Panc1 (cell line): ENCODE measurements at regions not wholly inside any gene's neighbourhood (a gene's known extent, or its start where the extent isn't known, plus 50 kb on each side); places are given as distances from the start of the nearest gene placed in this dataset.

Experiments
- CTCF ChIP-seq: fragments of 450-650 bp; IDR thresholded peaks from 2 replicates; pipeline ENCODE4 v1.5.1; 2017; ENCODE audit warnings: mild to moderate bottlenecking
- POLR2AphosphoS5 ChIP-seq: IDR thresholded peaks from 2 replicates; pipeline ENCODE4 v1.6.1; 2012; ENCODE audit warnings: mild to moderate bottlenecking, low read depth, low read length, moderate library complexity
- REST ChIP-seq, 2 experiments: IDR thresholded peaks; 2 replicates each; pipeline ENCODE4 v1.6.1; 2011 to 2012; ENCODE audit warnings: low read depth in 2 of 2, control low read depth in 1 of 2, low read length in 1 of 2, mild to moderate bottlenecking in 1 of 2, moderate library complexity in 1 of 2; ENCODE audit not compliant: insufficient read depth in 1 of 2
- SIN3A ChIP-seq: IDR thresholded peaks from 2 replicates; pipeline ENCODE4 v1.6.1; 2012; ENCODE audit warnings: low read depth, mild to moderate bottlenecking, low read length, moderate library complexity, borderline replicate concordance; ENCODE audit not compliant: insufficient read depth

GRCh38 chr10:3376631-3377030 is 204.0 kb upstream of the PITRM1 start:
- TF ChIP-seq CTCF (no peak), POLR2AphosphoS5 (no peak), REST (IDR thresholded peaks at IDR 0.05; ENCODE audit: insufficient read depth in 1 of 2, low read depth in 2 of 2, low read length in 1 of 2) (no peak), SIN3A (no peak)
